ENCODE measurements at regions not wholly inside any gene's neighbourhood (a gene's known extent, or its start where the extent isn't known, plus 50 kb on each side); places are given as distances from the start of the nearest gene placed in this dataset.

- Histone ChIP-seq H3K27me3 (ENCODE audit: control insufficient read depth in 3 of 3, insufficient read depth in 3 of 3, low read length in 2 of 3) (peaks cover 0 to 2% (median 0%) of the 10 kb centered on the region in 3 donors), H3K27ac (ENCODE audit: low read depth in 1 of 2, low read length in 1 of 2) (no peak overlapping the region), H3K36me3 (ENCODE audit: control insufficient read depth in 4 of 4, insufficient read depth in 4 of 4, low read length in 4 of 4) (no peaks in the 10 kb centered on the region), H3K9ac (ENCODE audit: insufficient read depth in 1 of 2, low read length in 2 of 2) (no peak overlapping the region), H3K9me3 (ENCODE audit: control insufficient read depth in 4 of 4, insufficient read depth in 3 of 4, low read length in 3 of 4) (peaks cover 0 to 9% (median 0%) of the 10 kb centered on the region in 4 donors), H3K4me1 (ENCODE audit: control insufficient read depth in 5 of 5, insufficient read depth in 5 of 5, low read length in 5 of 5) (no peaks in the 10 kb centered on the region), H3K4me3 (no peak overlapping the region)
- WGBS, 2 donors, result 87 to 88% methylated on average over 1 of the region's 1 CpG
- DNase-seq, result no peak
- ATAC-seq (ENCODE audit: insufficient read depth, low FRiP score), result no peak
- no peak for TF ChIP-seq CTCF (IDR thresholded peaks at IDR 0.05; ENCODE audit: control extremely low read depth, extremely low read depth)
Measured at GRCh38 chr19:30159636-30160035, 212.5 kb upstream of the ZNF536 start.

GRCh38 chr19:30160426-30160825 lies 211.8 kb upstream of the ZNF536 start:
- peaks cover 0 to 12% (median 0%) of the 10 kb centered on the region in 4 donors for H3K9me3 ChIP-seq (ENCODE audit: control insufficient read depth in 4 of 4, insufficient read depth in 3 of 4, low read length in 3 of 4)
- H3K27me3 ChIP-seq (ENCODE audit: control insufficient read depth in 3 of 3, insufficient read depth in 3 of 3, low read length in 2 of 3), result no peaks in the 10 kb centered on the region
- no peak for DNase-seq
- no peak overlapping the region for H3K4me3 ChIP-seq
- H3K9ac ChIP-seq (ENCODE audit: insufficient read depth in 1 of 2, low read length in 2 of 2), result no peak overlapping the region
- no peak for TF ChIP-seq CTCF (IDR thresholded peaks at IDR 0.05; ENCODE audit: control extremely low read depth, extremely low read depth)
- WGBS, 2 donors, result 79 to 86% methylated on average over 9 of the region's 9 CpGs
- ATAC-seq (ENCODE audit: insufficient read depth, low FRiP score), result no peak
- H3K4me1 ChIP-seq (ENCODE audit: control insufficient read depth in 5 of 5, insufficient read depth in 5 of 5, low read length in 5 of 5), result no peaks in the 10 kb centered on the region
- H3K36me3 ChIP-seq (ENCODE audit: control insufficient read depth in 4 of 4, insufficient read depth in 4 of 4, low read length in 4 of 4), result no peaks in the 10 kb centered on the region
- no peak overlapping the region for H3K27ac ChIP-seq (ENCODE audit: low read depth in 1 of 2, low read length in 1 of 2)

- DNase-seq, result no peak
- H3K4me1 ChIP-seq (ENCODE audit: control insufficient read depth in 5 of 5, insufficient read depth in 5 of 5, low read length in 5 of 5), result no peaks in the 10 kb centered on the region
- no peak overlapping the region for H3K4me3 ChIP-seq
- H3K27ac ChIP-seq (ENCODE audit: low read depth in 1 of 2, low read length in 1 of 2), result no peak overlapping the region
- ATAC-seq (ENCODE audit: insufficient read depth, low FRiP score), result no peak
- H3K9me3 ChIP-seq (ENCODE audit: control insufficient read depth in 4 of 4, insufficient read depth in 3 of 4, low read length in 3 of 4), result peaks cover 0 to 12% (median 0%) of the 10 kb centered on the region in 4 donors
- H3K36me3 ChIP-seq (ENCODE audit: control insufficient read depth in 4 of 4, insufficient read depth in 4 of 4, low read length in 4 of 4), result no peaks in the 10 kb centered on the region
- WGBS, 2 donors, result 86 to 91% methylated on average over 7 of the region's 7 CpGs
- no peak for TF ChIP-seq CTCF (IDR thresholded peaks at IDR 0.05; ENCODE audit: control extremely low read depth, extremely low read depth)
- H3K9ac ChIP-seq (ENCODE audit: insufficient read depth in 1 of 2, low read length in 2 of 2), result no peak overlapping the region
- no peaks in the 10 kb centered on the region for H3K27me3 ChIP-seq (ENCODE audit: control insufficient read depth in 3 of 3, insufficient read depth in 3 of 3, low read length in 2 of 3)
Measured at GRCh38 chr19:30161021-30161655, 211.0 kb upstream of the ZNF536 start.

GRCh38 chr19:30161770-30162169 lies 210.4 kb upstream of the ZNF536 start:
- Histone ChIP-seq H3K36me3 (ENCODE audit: control insufficient read depth in 4 of 4, insufficient read depth in 4 of 4, low read length in 4 of 4) (no peaks in the 10 kb centered on the region), H3K27me3 (ENCODE audit: control insufficient read depth in 3 of 3, insufficient read depth in 3 of 3, low read length in 2 of 3) (no peaks in the 10 kb centered on the region), H3K4me1 (ENCODE audit: control insufficient read depth in 5 of 5, insufficient read depth in 5 of 5, low read length in 5 of 5) (no peaks in the 10 kb centered on the region), H3K4me3 (no peak overlapping the region), H3K9ac (ENCODE audit: insufficient read depth in 1 of 2, low read length in 2 of 2) (no peak overlapping the region), H3K9me3 (ENCODE audit: control insufficient read depth in 4 of 4, insufficient read depth in 3 of 4, low read length in 3 of 4) (peaks cover 0 to 12% (median 0%) of the 10 kb centered on the region in 4 donors), H3K27ac (ENCODE audit: low read depth in 1 of 2, low read length in 1 of 2) (no peak overlapping the region)
- ATAC-seq (ENCODE audit: insufficient read depth, low FRiP score) (no peak), DNase-seq (no peak)
- WGBS, 2 donors, result 64 to 84% methylated on average over 5 of the region's 5 CpGs
- TF ChIP-seq CTCF (IDR thresholded peaks at IDR 0.05; ENCODE audit: control extremely low read depth, extremely low read depth), result no peak
